Panc1 (cell line): ENCODE measurements at regions not wholly inside any gene's neighbourhood (a gene's known extent, or its start where the extent isn't known, plus 50 kb on each side); places are given as distances from the start of the nearest gene placed in this dataset.
"Not testable (repeated sequence)": the region's sequence is repeated elsewhere in the genome, so short reads cannot be mapped to it uniquely, and the experiment has no call there.

ENCODE experiments used
- ATAC-seq: fragments of 200-7000 bp; cut with Tn5 transposase; 2 replicates; pipeline ENCODE4 v1.9.1; 2020; ENCODE audit warnings: mild to moderate bottlenecking, moderate library complexity
- BruUV-seq: library from RNA; stranded (reverse); fragments of 400-500 nt; replicated peaks from 2 replicates; lab custom pipeline; 2021; lab: Mats Ljungman, UMichigan
- CTCF ChIA-PET: fragments of 300-600 bp; sonication (Branson Sonifier 250); formaldehyde crosslinking; loops from one replicate; lab custom pipeline; 2022; ENCODE audit warnings: antibody characterized with exemption; lab: Charles Lee
- POLR2A ChIA-PET: fragments of 300-600 bp; sonication (Branson Sonifier 250); formaldehyde crosslinking; loops from one replicate; lab custom pipeline; 2022; ENCODE audit warnings: antibody characterized with exemption; lab: Charles Lee
- DNase-seq: peaks from one replicate; pipeline ENCODE4 v3.0.0-alpha.2; 2010; ENCODE audit warnings: low read depth, low spot score
- H3K27ac ChIP-seq: 2 replicates; pipeline ENCODE4 v1.5.1; 2011; ENCODE audit warnings: mild to moderate bottlenecking, low read length, inconsistent platforms
- H3K27me3 ChIP-seq: fragments of 200-500 bp; sonication (Bioruptor generic); 2 replicates; pipeline ENCODE4 v1.6.0; 2014; ENCODE audit warnings: low read length, inconsistent platforms; ENCODE audit not compliant: control insufficient read depth, insufficient read depth
- H3K36me3 ChIP-seq: fragments of 200-500 bp; sonication (Bioruptor generic); 2 replicates; pipeline ENCODE4 v1.5.1; 2014; ENCODE audit warnings: inconsistent platforms, mild to moderate bottlenecking, low read length, moderate library complexity; ENCODE audit not compliant: control insufficient read depth, insufficient read depth
- H3K4me1 ChIP-seq: 2 replicates; pipeline ENCODE4 v1.5.1; 2011; ENCODE audit warnings: inconsistent platforms, mild to moderate bottlenecking, low read length, moderate library complexity; ENCODE audit not compliant: control insufficient read depth, insufficient read depth
- H3K4me3 ChIP-seq, 2 experiments: 2 replicates each; pipeline ENCODE4 v1.5.1; 2011 to 2012; ENCODE audit warnings: low read depth in 2 of 2, low read length in 2 of 2, mild to moderate bottlenecking in 2 of 2, inconsistent platforms in 1 of 2, moderate library complexity in 1 of 2
- H3K9me3 ChIP-seq: fragments of 200-500 bp; sonication (Bioruptor generic); 2 replicates; pipeline ENCODE4 v1.5.1; 2014; ENCODE audit warnings: low read depth, mild to moderate bottlenecking, inconsistent platforms, low read length, moderate library complexity; ENCODE audit not compliant: control insufficient read depth, insufficient read depth
- CTCF ChIP-seq: fragments of 450-650 bp; IDR thresholded peaks from 2 replicates; pipeline ENCODE4 v1.5.1; 2017; ENCODE audit warnings: mild to moderate bottlenecking
- POLR2AphosphoS5 ChIP-seq: IDR thresholded peaks from 2 replicates; pipeline ENCODE4 v1.6.1; 2012; ENCODE audit warnings: mild to moderate bottlenecking, low read depth, low read length, moderate library complexity
- REST ChIP-seq, 2 experiments: IDR thresholded peaks; 2 replicates each; pipeline ENCODE4 v1.6.1; 2011 to 2012; ENCODE audit warnings: low read depth in 2 of 2, control low read depth in 1 of 2, low read length in 1 of 2, mild to moderate bottlenecking in 1 of 2, moderate library complexity in 1 of 2; ENCODE audit not compliant: insufficient read depth in 1 of 2
- SIN3A ChIP-seq: IDR thresholded peaks from 2 replicates; pipeline ENCODE4 v1.6.1; 2012; ENCODE audit warnings: low read depth, mild to moderate bottlenecking, low read length, moderate library complexity, borderline replicate concordance; ENCODE audit not compliant: insufficient read depth
- TCF7L2 ChIP-seq: IDR thresholded peaks from 2 replicates; pipeline ENCODE4 v1.6.1; 2011; ENCODE audit warnings: mild to moderate bottlenecking, low read depth, low read length, inconsistent platforms
- in situ Hi-C: cut with HindIII; loops from 2 replicates; pipeline ENCODE4 v1.10.0; 2016; ENCODE audit warnings: low sequenced_read_pairs, low pct_unique_long_range_greater_than_20kb
- intact Hi-C: fragments of 100-400 bp; cut with micrococcal nuclease; formaldehyde crosslinking; loops from one replicate; pipeline ENCODE4 v1.10.0; 2022; ENCODE audit not compliant: unreplicated experiment

GRCh38 chrX:94695910-94696309 is 1021.9 kb downstream of the FAM133A start:
- TF ChIP-seq REST (IDR thresholded peaks at IDR 0.05; ENCODE audit: insufficient read depth in 1 of 2, low read depth in 2 of 2, low read length in 1 of 2) (no peak), TCF7L2 (no peak), CTCF (no peak), POLR2AphosphoS5 (no peak), SIN3A (no peak)
- BruUV-seq: no TSS peak
- Histone ChIP-seq H3K4me3 (no peak overlapping the region), H3K36me3 (no peaks in the 10 kb centered on the region), H3K27ac (no peak overlapping the region), H3K27me3 (no peaks in the 10 kb centered on the region), H3K9me3 (no peaks in the 10 kb centered on the region), H3K4me1 (no peaks in the 10 kb centered on the region)
- CTCF ChIA-PET: no interaction called here
- intact Hi-C loops: no loop called here
- in situ Hi-C loops: no loop called here
- no peak for DNase-seq
- POLR2A ChIA-PET: no interaction called here
- ATAC-seq: no peak

GRCh38 chrX:94704348-94705256 is 1030.6 kb downstream of the FAM133A start:
- H3K4me1 ChIP-seq, H3K36me3 ChIP-seq, in situ Hi-C loops, BruUV-seq, H3K27me3 ChIP-seq, H3K9me3 ChIP-seq, intact Hi-C loops, ATAC-seq, H3K4me3 ChIP-seq, H3K27ac ChIP-seq, POLR2A ChIA-PET, DNase-seq, CTCF ChIA-PET: not testable (repeated sequence)

- Histone ChIP-seq H3K36me3 (no peaks in the 10 kb centered on the region), H3K9me3 (no peaks in the 10 kb centered on the region), H3K4me1 (no peaks in the 10 kb centered on the region), H3K27me3 (no peaks in the 10 kb centered on the region), H3K27ac (no peak overlapping the region), H3K4me3 (no peak overlapping the region)
- POLR2A ChIA-PET: no interaction called here
- BruUV-seq: no TSS peak
- DNase-seq (no peak), ATAC-seq (no peak)
- TF ChIP-seq POLR2AphosphoS5 (no peak), REST (IDR thresholded peaks at IDR 0.05; ENCODE audit: insufficient read depth in 1 of 2, low read depth in 2 of 2, low read length in 1 of 2) (no peak), CTCF (no peak), TCF7L2 (no peak), SIN3A (no peak)
- intact Hi-C loops: no loop called here
- CTCF ChIA-PET: no interaction called here
- in situ Hi-C loops: no loop called here
These were observed 1047.4 kb downstream of the FAM133A start for GRCh38 chrX:94721386-94721785.
